ENCODE measurements at regions not wholly inside any gene's neighbourhood (a gene's known extent, or its start where the extent isn't known, plus 50 kb on each side); places are given as distances from the start of the nearest gene placed in this dataset.

DNA sequence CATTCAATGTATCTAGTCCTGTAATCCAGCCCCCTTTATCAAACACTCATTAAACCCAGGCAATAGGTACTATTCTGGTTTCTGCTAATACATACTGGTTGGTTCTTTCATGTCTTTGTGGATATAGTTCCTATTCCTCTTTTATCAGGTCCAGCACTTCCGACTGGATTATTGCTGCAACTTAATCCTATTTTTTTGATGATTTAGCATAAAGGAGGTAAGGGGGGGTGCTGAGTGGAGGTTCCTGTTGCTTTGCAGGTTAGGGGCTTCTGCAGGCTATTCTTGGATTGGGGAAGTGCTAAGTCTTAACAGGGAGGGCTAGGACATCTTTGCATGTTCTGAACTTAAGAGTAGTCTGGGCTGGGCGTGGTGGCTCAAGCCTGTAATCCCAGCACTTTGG is 377.7 kb downstream of the FGF10 start:
- TF ChIP-seq POLR2A (IDR thresholded peaks at IDR 0.05): no peak
- TF ChIP-seq, protein P1, sequence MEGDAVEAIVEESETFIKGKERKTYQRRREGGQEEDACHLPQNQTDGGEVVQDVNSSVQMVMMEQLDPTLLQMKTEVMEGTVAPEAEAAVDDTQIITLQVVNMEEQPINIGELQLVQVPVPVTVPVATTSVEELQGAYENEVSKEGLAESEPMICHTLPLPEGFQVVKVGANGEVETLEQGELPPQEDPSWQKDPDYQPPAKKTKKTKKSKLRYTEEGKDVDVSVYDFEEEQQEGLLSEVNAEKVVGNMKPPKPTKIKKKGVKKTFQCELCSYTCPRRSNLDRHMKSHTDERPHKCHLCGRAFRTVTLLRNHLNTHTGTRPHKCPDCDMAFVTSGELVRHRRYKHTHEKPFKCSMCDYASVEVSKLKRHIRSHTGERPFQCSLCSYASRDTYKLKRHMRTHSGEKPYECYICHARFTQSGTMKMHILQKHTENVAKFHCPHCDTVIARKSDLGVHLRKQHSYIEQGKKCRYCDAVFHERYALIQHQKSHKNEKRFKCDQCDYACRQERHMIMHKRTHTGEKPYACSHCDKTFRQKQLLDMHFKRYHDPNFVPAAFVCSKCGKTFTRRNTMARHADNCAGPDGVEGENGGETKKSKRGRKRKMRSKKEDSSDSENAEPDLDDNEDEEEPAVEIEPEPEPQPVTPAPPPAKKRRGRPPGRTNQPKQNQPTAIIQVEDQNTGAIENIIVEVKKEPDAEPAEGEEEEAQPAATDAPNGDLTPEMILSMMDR (IDR thresholded peaks at IDR 0.05): no peak

Measured in uterus (tissue), 2 donors.